Heart right ventricle (tissue), 16 donors: ENCODE measurements at regions not wholly inside any gene's neighbourhood (a gene's known extent, or its start where the extent isn't known, plus 50 kb on each side); places are given as distances from the start of the nearest gene placed in this dataset.
"Not testable (repeated sequence)": the region's sequence is repeated elsewhere in the genome, so short reads cannot be mapped to it uniquely, and the experiment has no call there.

Source experiments
- ATAC-seq, 8 donors: fragments of 200-7000 bp; cut with Tn5 transposase; one replicate each; pipeline ENCODE4 v1.9.1; 2020; ENCODE audit warnings: mild to moderate bottlenecking in 8 of 8, moderate library complexity in 8 of 8, moderate number of reproducible peaks in 1 of 8
- DNase-seq, 2 donors: peaks; one replicate each; pipeline ENCODE4 v3.0.0-alpha.2; 2020
- H3K27ac ChIP-seq, 10 donors: fragments of 200-600 bp; sonication (generic) in 2 of 10; one replicate each; pipeline versions ENCODE4 v1.5.0 to v1.8.0; 2020 to 2022; ENCODE audit warnings: mild to moderate bottlenecking in 3 of 10
- H3K27me3 ChIP-seq, 7 donors: fragments of 200-600 bp; one replicate each; pipeline ENCODE4 v1.8.0; 2021 to 2022; ENCODE audit warnings: mild to moderate bottlenecking in 2 of 7
- H3K36me3 ChIP-seq, 9 donors: fragments of 200-600 bp; sonication (generic) in 1 of 9; one replicate each; pipeline versions ENCODE4 v1.5.0 to v1.8.0; 2020 to 2022; ENCODE audit warnings: mild to moderate bottlenecking in 2 of 9
- H3K4me1 ChIP-seq, 9 donors: fragments of 200-600 bp; sonication (generic) in 1 of 9; one replicate each; pipeline versions ENCODE4 v1.5.0 to v1.8.0; 2020 to 2022; ENCODE audit warnings: mild to moderate bottlenecking in 4 of 9
- H3K4me3 ChIP-seq, 10 donors: fragments of 200-600 bp; sonication (generic) in 2 of 10; one replicate each; pipeline versions ENCODE4 v1.5.0 to v1.8.0; 2020 to 2022; ENCODE audit warnings: mild to moderate bottlenecking in 7 of 10, moderate library complexity in 2 of 10
- H3K9me3 ChIP-seq, 11 donors: fragments of 200-600 bp in 10 of 11; sonication (generic) in 2 of 11; one replicate each; pipeline versions ENCODE4 v1.5.0 to v1.8.0; 2013 to 2022; ENCODE audit warnings: mild to moderate bottlenecking in 2 of 11, control low read depth in 1 of 11, moderate library complexity in 1 of 11
- WGBS, 2 donors: extraction: QIAGEN DNeasy Blood & Tissue Kit; methylation state at CpG; one replicate each; pipeline ENCODE4 v1.1.7; 2013; ENCODE audit warnings: inconsistent platforms in 1 of 2; 5-methylcytosine and 5-hydroxymethylcytosine counted together
- intact Hi-C, 10 donors: fragments of 100-400 bp; cut with DNase I; formaldehyde crosslinking; loops; one replicate each; pipeline versions ENCODE4 v1.11.1 to v1.14.2; 2022
- TF ChIP-seq, protein P1 (sequence below), 9 donors: fragments of 200-600 bp; sonication (generic) in 2 of 9; IDR thresholded peaks; one replicate each; pipeline versions ENCODE4 v1.5.0 to v1.8.0; 2021 to 2022; ENCODE audit warnings: antibody characterized with exemption in 9 of 9, mild to moderate bottlenecking in 5 of 9, moderate library complexity in 1 of 9
- donor health status: Arrhythmogenic right ventricular cardiomyopathy.
- donor health status: ischemic (EF 13 %, LVEDD 7.1; RV severe dilation, severe dysfunction).
- donor health status: healthy with polysubstance abuse.
- donor health status: DM: no; HTN: yes; CAD: no.
- donor health status: DM: no; HTN: no; CAD: no.
- donor health status: ischemic (EF 25% LVEDD 6.9; RV normal size, moderate dysfunction).
- donor health status: ischemic (EF 25% LVEDD 5.7; RV mildly dilated, moderate dysfunction).
- donor health status: healthy.
- donor health status: DM: yes; HTN: yes; CAD: no.
- donor health status: Ischemic cardiomyopathy.
- donor health status: ischemic (EF 35%, LVEDD 5.7; RV mildly dilated, moderate dysfunction).
- donor health status: nonischemic (EF 11% LVEDD 7.7; RV severe dilation, severe dysfunction).
- donor health status: DM: yes; HTN: yes; CAD: no.
- donor health status: PGD.
- donor health status: ischemic (EF 29% LVEDD 5.4; RV normal size, mild dysfunction).
- donor health status: nonischemic (EF 23%, LVEDD 6.1; RV moderate dilation, normal function).

DNA sequence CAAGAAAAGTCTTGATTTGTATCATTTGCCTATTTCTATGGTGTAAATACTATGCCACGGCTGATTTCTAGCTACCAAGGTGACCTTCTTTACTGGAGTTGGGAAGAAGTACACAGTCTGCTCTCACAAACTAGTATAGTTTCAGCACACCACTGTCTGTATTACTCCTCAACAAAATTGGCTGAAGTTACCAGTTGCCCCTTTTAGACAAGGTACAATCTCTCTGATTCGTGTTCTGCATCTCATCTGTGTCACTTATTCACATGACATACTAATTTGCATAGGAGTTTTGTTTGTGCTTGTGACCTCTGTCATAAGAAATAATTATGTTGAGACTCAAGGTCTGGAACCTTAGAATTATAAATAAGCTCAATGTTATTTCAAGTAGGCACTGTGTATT, 97.3 kb downstream of the C11orf87 start:
- H3K9me3 ChIP-seq = peaks cover 0 to 5% (median 0%) of the 10 kb centered on the region in 11 donors
- intact Hi-C loops = no loop called here
- H3K36me3 ChIP-seq = no peaks in the 10 kb centered on the region
- DNase-seq (no peak), ATAC-seq (peak in 2 of 8 donors; percentile 42 to 62)
- no peaks in the 10 kb centered on the region for H3K27me3 ChIP-seq
- H3K27ac ChIP-seq = no peak overlapping the region
- no peak overlapping the region for H3K4me3 ChIP-seq
- TF ChIP-seq, protein P1, sequence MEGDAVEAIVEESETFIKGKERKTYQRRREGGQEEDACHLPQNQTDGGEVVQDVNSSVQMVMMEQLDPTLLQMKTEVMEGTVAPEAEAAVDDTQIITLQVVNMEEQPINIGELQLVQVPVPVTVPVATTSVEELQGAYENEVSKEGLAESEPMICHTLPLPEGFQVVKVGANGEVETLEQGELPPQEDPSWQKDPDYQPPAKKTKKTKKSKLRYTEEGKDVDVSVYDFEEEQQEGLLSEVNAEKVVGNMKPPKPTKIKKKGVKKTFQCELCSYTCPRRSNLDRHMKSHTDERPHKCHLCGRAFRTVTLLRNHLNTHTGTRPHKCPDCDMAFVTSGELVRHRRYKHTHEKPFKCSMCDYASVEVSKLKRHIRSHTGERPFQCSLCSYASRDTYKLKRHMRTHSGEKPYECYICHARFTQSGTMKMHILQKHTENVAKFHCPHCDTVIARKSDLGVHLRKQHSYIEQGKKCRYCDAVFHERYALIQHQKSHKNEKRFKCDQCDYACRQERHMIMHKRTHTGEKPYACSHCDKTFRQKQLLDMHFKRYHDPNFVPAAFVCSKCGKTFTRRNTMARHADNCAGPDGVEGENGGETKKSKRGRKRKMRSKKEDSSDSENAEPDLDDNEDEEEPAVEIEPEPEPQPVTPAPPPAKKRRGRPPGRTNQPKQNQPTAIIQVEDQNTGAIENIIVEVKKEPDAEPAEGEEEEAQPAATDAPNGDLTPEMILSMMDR (IDR thresholded peaks at IDR 0.05) = no peak
- no peaks in the 10 kb centered on the region for H3K4me1 ChIP-seq
- WGBS, 2 donors = 57 to 63% methylated on average over 2 of the region's 2 CpGs

DNA sequence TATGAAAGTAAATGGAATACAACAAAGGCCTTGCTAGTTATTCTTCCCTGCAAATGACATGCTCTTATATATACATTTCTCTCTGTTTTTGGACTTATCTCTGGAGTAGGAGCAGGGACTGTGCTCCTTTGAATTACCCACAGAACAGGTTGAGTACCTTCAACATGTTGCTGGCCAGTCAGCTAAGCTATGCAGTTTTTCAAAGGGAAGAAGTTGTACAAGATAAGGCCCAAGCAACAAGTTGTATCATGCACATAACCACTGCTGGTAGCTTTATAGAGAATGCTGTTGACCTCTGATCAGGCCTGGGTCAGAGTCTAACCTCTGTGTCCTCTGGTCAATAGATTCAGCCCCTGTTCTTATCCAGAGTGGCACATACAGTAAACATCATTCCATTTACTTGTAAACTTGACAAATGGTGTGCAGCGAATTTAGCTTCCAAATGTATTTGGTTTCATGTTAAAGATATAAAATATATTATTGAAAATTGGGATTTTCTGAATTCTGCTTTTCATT, 99.6 kb downstream of the C11orf87 start:
- Histone ChIP-seq H3K4me3 (no peak overlapping the region), H3K36me3 (no peaks in the 10 kb centered on the region), H3K27ac (no peak overlapping the region), H3K4me1 (no peaks in the 10 kb centered on the region), H3K27me3 (no peaks in the 10 kb centered on the region), H3K9me3 (peaks cover 0 to 16% (median 0%) of the 10 kb centered on the region in 11 donors)
- intact Hi-C loops = no loop called here
- no peak for ATAC-seq
- TF ChIP-seq, protein P1 (IDR thresholded peaks at IDR 0.05) = no peak
- DNase-seq = no peak
- 87 to 88% methylated on average over 1 of the region's 1 CpG for WGBS, 2 donors

DNA sequence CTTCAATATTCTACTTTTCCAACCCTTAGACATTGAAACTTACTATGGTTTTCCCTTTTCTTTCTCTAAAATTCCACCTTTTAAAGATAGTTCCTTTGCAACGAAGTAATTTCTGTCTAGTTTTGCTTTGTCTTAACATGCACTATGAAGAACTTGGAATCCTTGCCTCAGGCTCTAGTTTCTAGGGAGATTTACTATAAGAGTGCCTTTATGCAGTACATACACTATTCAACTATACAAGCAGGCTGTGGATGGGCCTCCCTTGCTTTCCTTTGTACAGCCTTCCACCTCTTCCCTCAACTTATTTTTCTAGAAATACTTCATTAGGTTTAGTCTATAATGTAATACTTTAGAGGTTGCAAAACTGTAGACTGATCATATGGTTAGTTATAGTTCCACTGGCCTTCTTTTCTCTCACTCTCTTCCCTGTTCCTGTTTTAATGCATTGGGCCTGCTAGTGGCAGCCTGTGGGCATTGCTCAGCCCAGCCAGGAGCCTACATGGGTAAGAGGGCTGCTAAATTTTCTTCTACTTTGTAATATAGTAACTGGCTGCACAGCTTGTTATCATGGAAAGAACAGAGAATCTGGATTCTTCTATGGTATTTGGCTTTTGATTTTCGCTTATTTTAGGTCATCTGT, 100.2 kb downstream of the C11orf87 start:
- Histone ChIP-seq H3K36me3 (no peaks in the 10 kb centered on the region), H3K4me3 (no peak overlapping the region), H3K27ac (no peak overlapping the region), H3K9me3 (peaks cover 0 to 16% (median 0%) of the 10 kb centered on the region in 11 donors), H3K27me3 (no peaks in the 10 kb centered on the region), H3K4me1 (no peaks in the 10 kb centered on the region)
- intact Hi-C loops = no loop called here
- DNase-seq = no peak
- ATAC-seq = no peak
- TF ChIP-seq, protein P1 (IDR thresholded peaks at IDR 0.05) = no peak
- 68 to 81% methylated on average over 2 of the region's 2 CpGs for WGBS, 2 donors

DNA sequence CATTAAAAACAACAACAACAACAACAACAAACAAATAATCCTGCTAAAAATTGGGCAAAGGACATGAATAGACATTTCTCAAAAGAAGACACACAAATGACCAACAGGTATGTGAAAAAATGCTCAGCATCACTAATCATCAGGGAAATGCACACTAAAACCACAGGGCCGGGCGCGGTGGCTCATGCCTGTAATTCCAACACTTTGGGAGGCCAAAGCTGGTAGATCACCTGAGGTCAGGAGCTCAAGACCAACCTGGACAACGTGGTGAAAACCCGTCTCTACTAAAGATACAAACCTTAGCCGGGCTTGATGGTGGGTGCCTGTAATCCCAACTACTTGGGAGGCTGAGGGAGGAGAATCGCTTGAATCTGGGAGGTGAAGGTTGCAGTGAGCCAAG, 103.6 kb downstream of the C11orf87 start:
- intact Hi-C loops, ATAC-seq: not testable (repeated sequence)

DNA sequence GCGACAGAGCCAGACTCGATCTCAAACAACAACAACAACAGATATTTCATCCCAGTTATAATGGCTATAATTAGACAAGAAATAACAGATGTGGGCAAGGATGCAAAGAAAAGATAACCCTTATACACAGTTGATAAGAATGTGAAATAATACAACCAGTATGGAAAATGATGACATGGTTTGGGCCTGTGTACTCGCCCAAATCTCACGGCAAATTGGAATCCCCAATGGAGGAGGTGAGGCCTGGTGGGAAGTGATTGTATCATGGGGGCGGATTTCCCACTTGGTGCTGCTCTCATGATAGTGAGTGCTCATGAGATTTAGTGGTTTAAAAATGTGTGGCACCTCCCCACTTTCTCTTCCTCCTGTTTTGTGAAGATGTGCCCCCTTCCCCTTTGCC, 104.1 kb downstream of the C11orf87 start:
- ATAC-seq (no peak), DNase-seq (no peak)
- intact Hi-C loops = no loop called here
- H3K36me3 ChIP-seq = no peaks in the 10 kb centered on the region
- WGBS, 2 donors = 83 to 86% methylated on average over 5 of the region's 5 CpGs
- H3K4me1 ChIP-seq = no peaks in the 10 kb centered on the region
- no peak overlapping the region for H3K4me3 ChIP-seq
- no peaks in the 10 kb centered on the region for H3K27me3 ChIP-seq
- no peak overlapping the region for H3K27ac ChIP-seq
- TF ChIP-seq, protein P1 (IDR thresholded peaks at IDR 0.05) = no peak
- H3K9me3 ChIP-seq = peaks cover 0 to 12% (median 0%) of the 10 kb centered on the region in 11 donors

More for the DNA sequence above, 103.6 kb downstream of the C11orf87 start:
- H3K4me3 ChIP-seq, H3K27me3 ChIP-seq, H3K4me1 ChIP-seq, DNase-seq, H3K27ac ChIP-seq, H3K36me3 ChIP-seq: not testable (repeated sequence)
- H3K9me3 ChIP-seq = peaks cover 0 to 12% (median 0%) of the 10 kb centered on the region in 11 donors
- WGBS, 2 donors = 91 to 95% methylated on average over 7 of the region's 7 CpGs
